Activated CD8-positive, alpha-beta T cell treated with anti-CD3 and anti-CD28 coated beads for 36 hours (primary cell): ENCODE measurements at regions not wholly inside any gene's neighbourhood (a gene's known extent, or its start where the extent isn't known, plus 50 kb on each side); places are given as distances from the start of the nearest gene placed in this dataset.

Source experiments
- ATAC-seq: fragments of 200-7000 bp; cut with Tn5 transposase; one replicate; pipeline ENCODE4 v1.10.0; 2021; ENCODE audit warnings: mild to moderate bottlenecking, moderate library complexity
- CTCF ChIA-PET: fragments of 350-600 bp; sonication (Branson Sonifier 250); formaldehyde crosslinking; loops from one replicate; lab custom pipeline; 2021; ENCODE audit warnings: antibody characterized with exemption; lab: Charles Lee
- POLR2A ChIA-PET: fragments of 350-600 bp; sonication (Branson Sonifier 250); formaldehyde crosslinking; loops from one replicate; lab custom pipeline; 2021; ENCODE audit warnings: antibody characterized with exemption; lab: Charles Lee
- DNase-seq: peaks from one replicate; pipeline ENCODE4 v3.0.0-alpha.2; 2020
- H3K27ac Mint-ChIP-seq: one replicate; pipeline ENCODE4 v1.8.0; 2021; ENCODE audit warnings: mild to moderate bottlenecking, mixed read lengths
- H3K27me3 Mint-ChIP-seq: one replicate; pipeline ENCODE4 v1.8.0; 2021; ENCODE audit warnings: mixed read lengths
- H3K36me3 Mint-ChIP-seq: one replicate; pipeline ENCODE4 v1.8.0; 2021; ENCODE audit warnings: low read depth, mixed read lengths
- H3K4me1 Mint-ChIP-seq: one replicate; pipeline ENCODE4 v1.8.0; 2021; ENCODE audit warnings: low read depth, mixed read lengths
- H3K4me3 Mint-ChIP-seq: one replicate; pipeline ENCODE4 v1.8.0; 2021; ENCODE audit warnings: mild to moderate bottlenecking, moderate library complexity, mixed read lengths
- H3K9me3 Mint-ChIP-seq: one replicate; pipeline ENCODE4 v1.8.0; 2021; ENCODE audit warnings: mixed read lengths
- intact Hi-C: fragments of 100-400 bp; cut with micrococcal nuclease; formaldehyde crosslinking; loops from one replicate; pipeline ENCODE4 v1.10.0; 2022
- TF ChIP-seq, protein P1 (sequence below): fragments of 200-600 bp; IDR thresholded peaks from one replicate; pipeline ENCODE4 v1.8.0; 2022; ENCODE audit warnings: antibody characterized with exemption, mild to moderate bottlenecking

DNA sequence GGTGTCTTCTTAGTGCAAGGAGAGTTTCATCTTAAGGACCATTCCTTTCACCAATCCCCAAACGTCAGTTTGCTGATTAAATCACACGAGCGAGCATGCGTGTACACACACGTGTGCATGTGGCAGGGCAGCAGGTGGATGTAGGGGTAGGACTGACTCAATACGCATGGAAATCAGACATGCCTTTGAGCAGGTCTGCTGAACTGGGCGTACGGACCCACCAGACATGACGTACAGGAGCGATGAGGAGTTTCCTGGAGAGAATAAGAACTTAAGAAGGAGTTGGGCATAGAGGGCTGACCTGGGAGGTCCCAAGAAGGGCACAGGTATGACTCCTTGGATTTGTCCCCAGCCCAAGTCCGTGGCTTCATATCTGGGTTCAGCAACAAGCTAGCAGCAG lies 170.0 kb downstream of the FGF18 start:
- Mint-ChIP-seq H3K9me3 (no peaks in the 10 kb centered on the region), H3K36me3 (no peaks in the 10 kb centered on the region), H3K27me3 (peaks cover 4% of the 10 kb centered on the region), H3K4me1 (no peaks in the 10 kb centered on the region), H3K4me3 (no peak overlapping the region), H3K27ac (no peak overlapping the region)
- intact Hi-C loops, result no loop called here
- ChIA-PET POLR2A (no interaction called here), CTCF (no interaction called here)
- DNase-seq (no peak), ATAC-seq (no peak)
- TF ChIP-seq, protein P1, sequence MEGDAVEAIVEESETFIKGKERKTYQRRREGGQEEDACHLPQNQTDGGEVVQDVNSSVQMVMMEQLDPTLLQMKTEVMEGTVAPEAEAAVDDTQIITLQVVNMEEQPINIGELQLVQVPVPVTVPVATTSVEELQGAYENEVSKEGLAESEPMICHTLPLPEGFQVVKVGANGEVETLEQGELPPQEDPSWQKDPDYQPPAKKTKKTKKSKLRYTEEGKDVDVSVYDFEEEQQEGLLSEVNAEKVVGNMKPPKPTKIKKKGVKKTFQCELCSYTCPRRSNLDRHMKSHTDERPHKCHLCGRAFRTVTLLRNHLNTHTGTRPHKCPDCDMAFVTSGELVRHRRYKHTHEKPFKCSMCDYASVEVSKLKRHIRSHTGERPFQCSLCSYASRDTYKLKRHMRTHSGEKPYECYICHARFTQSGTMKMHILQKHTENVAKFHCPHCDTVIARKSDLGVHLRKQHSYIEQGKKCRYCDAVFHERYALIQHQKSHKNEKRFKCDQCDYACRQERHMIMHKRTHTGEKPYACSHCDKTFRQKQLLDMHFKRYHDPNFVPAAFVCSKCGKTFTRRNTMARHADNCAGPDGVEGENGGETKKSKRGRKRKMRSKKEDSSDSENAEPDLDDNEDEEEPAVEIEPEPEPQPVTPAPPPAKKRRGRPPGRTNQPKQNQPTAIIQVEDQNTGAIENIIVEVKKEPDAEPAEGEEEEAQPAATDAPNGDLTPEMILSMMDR, result no peak

DNA sequence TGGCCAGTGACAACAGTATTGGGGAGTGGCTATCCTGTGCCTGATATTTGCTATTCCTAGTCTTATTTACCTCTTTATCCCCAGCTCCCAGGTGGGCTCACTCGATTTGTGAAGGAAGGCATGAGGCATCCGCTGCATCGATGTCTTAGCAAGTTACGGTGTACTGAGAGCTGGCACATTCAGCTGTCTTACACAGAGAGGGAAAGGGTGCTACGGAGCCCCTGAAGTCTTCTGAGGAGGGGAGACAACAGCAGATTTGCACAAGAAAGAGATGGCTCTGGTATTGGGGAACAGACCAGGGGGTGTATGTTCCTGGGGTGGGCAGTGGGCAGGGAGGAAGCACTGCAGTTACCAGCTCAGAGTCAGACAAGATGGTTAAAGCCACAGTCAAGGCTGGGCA lies 172.6 kb downstream of the FGF18 start:
- no peaks in the 10 kb centered on the region for H3K36me3 Mint-ChIP-seq
- ChIA-PET CTCF (interaction anchor here (0.8 kb wide), 1 partner anchor 31 kb away, joined by 3 read pairs; no protein-coding TSS in a partner anchor), POLR2A (no interaction called here)
- H3K27ac Mint-ChIP-seq, result no peak overlapping the region
- intact Hi-C loops, result no loop called here
- peaks cover 1% of the 10 kb centered on the region for H3K27me3 Mint-ChIP-seq
- H3K4me1 Mint-ChIP-seq, result peaks cover 3% of the 10 kb centered on the region
- DNase-seq, result no peak
- H3K9me3 Mint-ChIP-seq, result no peaks in the 10 kb centered on the region
- H3K4me3 Mint-ChIP-seq, result no peak overlapping the region
- TF ChIP-seq, protein P1, result no peak
- ATAC-seq, result no peak

DNA sequence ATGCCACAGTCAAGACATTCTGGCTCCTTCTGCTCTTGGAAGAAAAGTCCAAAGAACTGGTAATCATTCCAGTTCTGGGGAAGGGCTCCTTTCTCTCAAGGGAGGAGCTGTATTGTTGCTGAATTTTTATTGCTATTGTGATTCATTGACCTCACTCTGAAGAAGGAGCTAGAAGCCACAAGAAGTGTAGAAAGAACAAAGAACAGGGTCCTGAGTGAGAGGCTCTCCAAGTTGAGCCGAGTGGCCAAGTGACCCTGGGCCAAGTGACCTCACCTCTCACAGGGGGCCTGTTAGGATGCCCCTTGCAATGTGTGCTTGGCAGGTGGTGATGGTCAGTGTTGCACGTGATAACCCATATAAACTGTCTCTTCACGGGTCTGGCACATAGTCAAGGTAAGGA lies 173.3 kb downstream of the FGF18 start:
- TF ChIP-seq, protein P1, result no peak
- intact Hi-C loops, result no loop called here
- ATAC-seq (no peak), DNase-seq (no peak)
- H3K27ac Mint-ChIP-seq, result no peak overlapping the region
- peaks cover 3% of the 10 kb centered on the region for H3K4me1 Mint-ChIP-seq
- H3K27me3 Mint-ChIP-seq, result peaks cover 3% of the 10 kb centered on the region
- CTCF ChIA-PET, result no interaction called here
- POLR2A ChIA-PET, result no interaction called here
- no peaks in the 10 kb centered on the region for H3K36me3 Mint-ChIP-seq
- H3K9me3 Mint-ChIP-seq, result no peaks in the 10 kb centered on the region
- H3K4me3 Mint-ChIP-seq, result no peak overlapping the region

DNA sequence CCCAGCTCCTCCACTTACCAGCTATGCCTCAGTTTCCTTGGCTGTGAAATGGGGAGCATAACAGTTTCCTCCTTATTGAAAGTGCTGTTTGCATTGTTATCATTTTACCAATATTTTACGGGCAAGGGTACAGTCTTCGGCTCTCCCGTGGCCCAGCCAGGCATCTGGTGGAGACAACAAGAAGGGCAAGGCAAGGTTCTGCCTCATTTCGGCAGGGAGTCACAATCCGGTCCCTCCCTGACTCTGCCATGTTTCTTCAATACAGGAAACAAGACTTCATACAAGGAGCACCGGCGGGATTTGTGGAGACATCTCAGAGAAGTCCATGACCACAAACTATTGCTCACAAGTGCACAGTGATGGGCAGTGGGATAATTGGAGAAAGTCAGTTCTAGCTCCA lies 174.0 kb downstream of the FGF18 start:
- ATAC-seq, result no peak
- H3K27me3 Mint-ChIP-seq, result peaks cover 6% of the 10 kb centered on the region
- no peak overlapping the region for H3K27ac Mint-ChIP-seq
- ChIA-PET POLR2A (no interaction called here), CTCF (no interaction called here)
- DNase-seq, result no peak
- H3K4me3 Mint-ChIP-seq, result no peak overlapping the region
- peaks cover 3% of the 10 kb centered on the region for H3K4me1 Mint-ChIP-seq
- TF ChIP-seq, protein P1, result no peak
- H3K9me3 Mint-ChIP-seq, result no peaks in the 10 kb centered on the region
- H3K36me3 Mint-ChIP-seq, result no peaks in the 10 kb centered on the region
- intact Hi-C loops, result no loop called here

DNA sequence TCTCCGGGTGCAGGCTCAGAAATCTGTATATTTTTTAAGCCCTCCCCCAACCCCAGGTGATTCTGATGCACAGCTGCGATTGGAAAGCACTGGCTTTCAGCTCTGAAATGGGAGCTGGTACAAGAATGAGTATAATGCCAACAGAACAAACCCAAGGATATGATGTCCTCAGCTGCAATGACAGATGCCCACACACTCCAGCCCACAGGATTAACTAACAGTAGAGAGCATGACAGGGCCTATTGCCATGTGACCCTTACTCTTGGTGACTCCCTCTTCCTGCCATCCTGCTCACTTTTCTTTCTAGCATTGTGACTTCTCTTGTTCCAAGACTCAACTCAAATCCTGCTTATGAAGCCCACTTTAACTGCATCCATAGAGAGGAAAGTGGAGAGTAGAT lies 174.5 kb downstream of the FGF18 start:
- TF ChIP-seq, protein P1, result no peak
- ChIA-PET CTCF (no interaction called here), POLR2A (no interaction called here)
- Mint-ChIP-seq H3K4me1 (peaks cover 3% of the 10 kb centered on the region), H3K27me3 (peaks cover 6% of the 10 kb centered on the region), H3K9me3 (no peaks in the 10 kb centered on the region), H3K36me3 (no peaks in the 10 kb centered on the region), H3K4me3 (no peak overlapping the region), H3K27ac (no peak overlapping the region)
- ATAC-seq, result no peak
- DNase-seq, result no peak
- intact Hi-C loops, result no loop called here
